ENCODE measurements at regions not wholly inside any gene's neighbourhood (a gene's known extent, or its start where the extent isn't known, plus 50 kb on each side); places are given as distances from the start of the nearest gene placed in this dataset.

DNA sequence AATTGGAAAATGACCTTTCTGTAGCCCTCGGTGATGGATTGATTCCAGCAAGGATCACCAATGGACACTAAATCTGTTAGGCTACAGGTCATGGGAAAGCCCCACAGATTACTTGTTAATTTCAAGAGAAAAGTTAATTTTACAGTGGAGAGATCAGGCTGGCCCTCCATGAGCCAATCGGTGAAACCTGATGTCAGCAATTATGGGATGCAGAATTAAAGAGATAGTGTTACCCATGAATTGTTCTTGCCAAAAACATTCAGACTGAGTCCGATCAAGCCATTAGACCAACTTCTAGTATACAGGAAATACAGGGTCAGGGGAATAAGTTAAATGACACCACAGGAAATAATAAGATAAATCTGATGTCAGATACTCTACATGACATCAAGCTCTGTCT is 214.9 kb upstream of the SYNDIG1 start:
- Histone ChIP-seq H3K36me3 (ENCODE audit: control insufficient read depth, insufficient read depth, low read length) (no peaks in the 10 kb centered on the region), H3K27me3 (replicated peaks; ENCODE audit: control insufficient read depth, insufficient read depth, low read length, poor library complexity, severe bottlenecking) (no peaks in the 10 kb centered on the region), H3K27ac (ENCODE audit: insufficient read depth, low read length, poor library complexity, severe bottlenecking) (no peak overlapping the region), H3K4me3 (ENCODE audit: insufficient read depth, low read depth, low read length, poor library complexity, severe bottlenecking) (no peak overlapping the region), H3K9me3 (ENCODE audit: control insufficient read depth, low read length) (no peaks in the 10 kb centered on the region), H3K4me1 (ENCODE audit: control insufficient read depth, insufficient read depth, low read length, poor library complexity, severe bottlenecking) (no peaks in the 10 kb centered on the region)
- DNase-seq, result no peak

DNA sequence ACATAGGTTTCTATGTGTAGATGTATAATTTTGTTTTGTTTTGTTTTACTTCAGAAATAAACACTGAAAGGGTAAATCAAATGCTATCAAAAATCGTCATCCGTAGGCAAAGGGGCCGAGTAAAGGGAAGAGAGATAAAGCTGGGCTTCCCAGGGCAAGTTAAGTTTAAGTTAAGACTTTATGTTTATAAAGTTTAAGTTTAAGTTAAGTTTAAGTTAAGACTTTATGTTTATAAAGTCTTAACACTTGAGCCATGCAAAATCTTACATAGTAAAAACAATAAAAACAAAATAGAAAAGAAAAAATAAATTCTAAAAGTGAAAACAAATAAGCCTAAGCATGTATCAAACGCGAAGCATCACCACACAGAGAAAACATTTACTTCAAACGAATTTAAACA is 216.1 kb upstream of the SYNDIG1 start:
- no peak for DNase-seq
- Histone ChIP-seq H3K36me3 (ENCODE audit: control insufficient read depth, insufficient read depth, low read length) (no peaks in the 10 kb centered on the region), H3K9me3 (ENCODE audit: control insufficient read depth, low read length) (no peaks in the 10 kb centered on the region), H3K27ac (ENCODE audit: insufficient read depth, low read length, poor library complexity, severe bottlenecking) (no peak overlapping the region), H3K4me1 (ENCODE audit: control insufficient read depth, insufficient read depth, low read length, poor library complexity, severe bottlenecking) (no peaks in the 10 kb centered on the region), H3K27me3 (replicated peaks; ENCODE audit: control insufficient read depth, insufficient read depth, low read length, poor library complexity, severe bottlenecking) (no peaks in the 10 kb centered on the region), H3K4me3 (ENCODE audit: insufficient read depth, low read depth, low read length, poor library complexity, severe bottlenecking) (no peak overlapping the region)

DNA sequence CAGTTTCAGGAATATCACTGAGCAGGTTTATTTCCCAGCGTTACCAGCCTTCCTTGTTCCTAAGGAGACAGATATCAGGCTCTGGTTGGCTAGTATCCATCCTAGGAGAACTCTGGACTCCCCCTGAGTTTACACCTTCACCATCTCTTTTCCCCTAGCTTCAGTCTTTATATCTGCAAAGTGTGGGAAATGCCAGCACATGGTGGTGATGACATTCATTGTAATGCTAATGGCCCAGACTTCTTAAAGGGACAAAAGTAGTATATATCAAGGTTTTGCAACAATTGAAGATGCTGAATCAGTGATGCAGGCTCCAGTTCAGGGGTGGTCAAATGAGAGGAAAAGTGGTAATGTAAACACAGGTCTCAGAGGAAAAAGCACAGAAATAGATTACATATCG is 224.3 kb upstream of the SYNDIG1 start:
- H3K36me3 ChIP-seq (ENCODE audit: control insufficient read depth, insufficient read depth, low read length), result no peaks in the 10 kb centered on the region
- no peak for DNase-seq
- no peak overlapping the region for H3K4me3 ChIP-seq (ENCODE audit: insufficient read depth, low read depth, low read length, poor library complexity, severe bottlenecking)
- H3K9me3 ChIP-seq (ENCODE audit: control insufficient read depth, low read length), result no peaks in the 10 kb centered on the region
- H3K27me3 ChIP-seq (replicated peaks; ENCODE audit: control insufficient read depth, insufficient read depth, low read length, poor library complexity, severe bottlenecking), result no peaks in the 10 kb centered on the region
- H3K4me1 ChIP-seq (ENCODE audit: control insufficient read depth, insufficient read depth, low read length, poor library complexity, severe bottlenecking), result no peaks in the 10 kb centered on the region
- no peak overlapping the region for H3K27ac ChIP-seq (ENCODE audit: insufficient read depth, low read length, poor library complexity, severe bottlenecking)

DNA sequence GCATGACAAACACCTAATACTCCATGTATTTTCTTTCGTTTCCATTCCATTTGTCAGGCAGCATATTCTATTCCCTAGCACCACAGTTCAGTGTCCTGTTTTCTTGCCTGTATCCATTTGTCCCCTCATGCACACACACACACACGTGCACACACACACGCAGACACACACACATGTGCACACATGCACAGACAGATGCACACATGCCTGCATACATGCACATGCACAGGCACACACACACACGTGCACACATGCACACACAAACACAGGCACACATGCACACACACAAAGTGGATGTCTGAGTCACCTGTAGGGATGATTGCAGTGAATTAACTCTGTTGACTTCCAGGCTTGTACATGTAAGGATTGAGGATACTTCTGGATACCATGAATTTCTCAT is 226.7 kb upstream of the SYNDIG1 start:
- Histone ChIP-seq H3K27ac (ENCODE audit: insufficient read depth, low read length, poor library complexity, severe bottlenecking) (no peak overlapping the region), H3K4me3 (ENCODE audit: insufficient read depth, low read depth, low read length, poor library complexity, severe bottlenecking) (no peak overlapping the region), H3K27me3 (replicated peaks; ENCODE audit: control insufficient read depth, insufficient read depth, low read length, poor library complexity, severe bottlenecking) (no peaks in the 10 kb centered on the region), H3K4me1 (ENCODE audit: control insufficient read depth, insufficient read depth, low read length, poor library complexity, severe bottlenecking) (no peaks in the 10 kb centered on the region), H3K9me3 (ENCODE audit: control insufficient read depth, low read length) (no peaks in the 10 kb centered on the region), H3K36me3 (ENCODE audit: control insufficient read depth, insufficient read depth, low read length) (no peaks in the 10 kb centered on the region)
- no peak for DNase-seq

DNA sequence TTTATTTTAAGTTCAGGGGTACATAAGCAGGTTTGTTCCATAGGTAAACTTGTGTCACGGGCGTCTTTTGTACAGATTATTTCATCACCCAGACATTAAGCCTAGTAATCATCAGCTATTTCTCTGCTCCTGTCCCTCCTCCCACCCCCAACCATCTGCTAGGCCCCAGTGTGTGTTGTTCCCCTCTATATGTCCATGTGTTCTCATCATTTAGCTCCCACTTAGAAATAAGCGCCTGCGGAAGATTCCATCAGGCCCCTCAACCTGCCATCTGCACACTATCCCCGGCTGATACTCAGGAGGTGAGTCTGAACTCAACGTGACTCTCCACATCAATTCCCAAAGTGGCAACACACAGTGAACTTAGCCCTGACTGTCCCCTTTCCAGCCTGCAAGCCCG is 228.0 kb upstream of the SYNDIG1 start:
- no peak overlapping the region for H3K4me3 ChIP-seq (ENCODE audit: insufficient read depth, low read depth, low read length, poor library complexity, severe bottlenecking)
- DNase-seq, result no peak
- no peaks in the 10 kb centered on the region for H3K4me1 ChIP-seq (ENCODE audit: control insufficient read depth, insufficient read depth, low read length, poor library complexity, severe bottlenecking)
- no peak overlapping the region for H3K27ac ChIP-seq (ENCODE audit: insufficient read depth, low read length, poor library complexity, severe bottlenecking)
- no peaks in the 10 kb centered on the region for H3K27me3 ChIP-seq (replicated peaks; ENCODE audit: control insufficient read depth, insufficient read depth, low read length, poor library complexity, severe bottlenecking)
- H3K9me3 ChIP-seq (ENCODE audit: control insufficient read depth, low read length), result no peaks in the 10 kb centered on the region
- no peaks in the 10 kb centered on the region for H3K36me3 ChIP-seq (ENCODE audit: control insufficient read depth, insufficient read depth, low read length)

DNA sequence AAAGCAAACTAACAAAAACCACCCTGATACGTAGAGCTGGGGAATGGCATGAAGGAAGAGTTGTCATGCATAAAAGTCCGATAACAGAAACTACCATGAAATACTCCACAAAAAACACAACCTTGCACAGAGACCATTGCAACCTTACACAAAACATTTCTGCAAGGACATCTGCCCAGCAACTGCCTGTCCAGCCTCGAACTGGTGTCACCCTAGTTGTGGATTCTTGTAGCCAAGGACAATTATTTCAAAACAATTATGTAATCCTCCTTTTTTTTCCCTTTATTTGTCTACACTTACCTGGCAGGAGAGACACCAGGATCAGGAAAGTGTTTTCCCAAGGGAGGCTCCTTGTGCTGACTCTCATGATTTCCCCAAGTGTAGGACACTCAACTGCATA is 232.5 kb upstream of the SYNDIG1 start:
- no peaks in the 10 kb centered on the region for H3K36me3 ChIP-seq (ENCODE audit: control insufficient read depth, insufficient read depth, low read length)
- no peaks in the 10 kb centered on the region for H3K9me3 ChIP-seq (ENCODE audit: control insufficient read depth, low read length)
- DNase-seq, result no peak
- no peaks in the 10 kb centered on the region for H3K4me1 ChIP-seq (ENCODE audit: control insufficient read depth, insufficient read depth, low read length, poor library complexity, severe bottlenecking)
- H3K27ac ChIP-seq (ENCODE audit: insufficient read depth, low read length, poor library complexity, severe bottlenecking), result no peak overlapping the region
- no peaks in the 10 kb centered on the region for H3K27me3 ChIP-seq (replicated peaks; ENCODE audit: control insufficient read depth, insufficient read depth, low read length, poor library complexity, severe bottlenecking)
- H3K4me3 ChIP-seq (ENCODE audit: insufficient read depth, low read depth, low read length, poor library complexity, severe bottlenecking), result no peak overlapping the region

DNA sequence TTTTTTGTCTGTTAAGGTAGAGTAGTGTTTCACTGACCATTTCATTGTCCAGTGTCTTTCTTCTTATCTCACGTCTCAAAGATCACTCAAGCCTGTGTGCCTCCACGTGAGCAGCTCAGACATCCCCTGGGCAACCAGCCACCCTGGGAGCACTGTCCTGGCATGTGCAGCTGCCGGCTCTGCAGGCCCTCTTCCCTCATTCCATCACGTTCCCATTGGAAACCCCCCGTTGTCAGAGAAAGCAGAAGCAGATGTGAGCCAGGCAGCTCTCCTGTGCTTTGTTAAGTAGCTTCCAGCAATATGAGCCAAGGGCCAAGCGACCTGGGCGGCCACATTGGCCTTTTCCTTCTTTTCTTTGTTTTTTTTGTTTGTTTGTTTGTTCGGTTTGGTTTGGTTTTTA is 233.2 kb upstream of the SYNDIG1 start:
- Histone ChIP-seq H3K4me3 (ENCODE audit: insufficient read depth, low read depth, low read length, poor library complexity, severe bottlenecking) (no peak overlapping the region), H3K4me1 (ENCODE audit: control insufficient read depth, insufficient read depth, low read length, poor library complexity, severe bottlenecking) (no peaks in the 10 kb centered on the region), H3K27me3 (replicated peaks; ENCODE audit: control insufficient read depth, insufficient read depth, low read length, poor library complexity, severe bottlenecking) (no peaks in the 10 kb centered on the region), H3K9me3 (ENCODE audit: control insufficient read depth, low read length) (no peaks in the 10 kb centered on the region), H3K27ac (ENCODE audit: insufficient read depth, low read length, poor library complexity, severe bottlenecking) (no peak overlapping the region), H3K36me3 (ENCODE audit: control insufficient read depth, insufficient read depth, low read length) (no peaks in the 10 kb centered on the region)
- DNase-seq, result no peak

DNA sequence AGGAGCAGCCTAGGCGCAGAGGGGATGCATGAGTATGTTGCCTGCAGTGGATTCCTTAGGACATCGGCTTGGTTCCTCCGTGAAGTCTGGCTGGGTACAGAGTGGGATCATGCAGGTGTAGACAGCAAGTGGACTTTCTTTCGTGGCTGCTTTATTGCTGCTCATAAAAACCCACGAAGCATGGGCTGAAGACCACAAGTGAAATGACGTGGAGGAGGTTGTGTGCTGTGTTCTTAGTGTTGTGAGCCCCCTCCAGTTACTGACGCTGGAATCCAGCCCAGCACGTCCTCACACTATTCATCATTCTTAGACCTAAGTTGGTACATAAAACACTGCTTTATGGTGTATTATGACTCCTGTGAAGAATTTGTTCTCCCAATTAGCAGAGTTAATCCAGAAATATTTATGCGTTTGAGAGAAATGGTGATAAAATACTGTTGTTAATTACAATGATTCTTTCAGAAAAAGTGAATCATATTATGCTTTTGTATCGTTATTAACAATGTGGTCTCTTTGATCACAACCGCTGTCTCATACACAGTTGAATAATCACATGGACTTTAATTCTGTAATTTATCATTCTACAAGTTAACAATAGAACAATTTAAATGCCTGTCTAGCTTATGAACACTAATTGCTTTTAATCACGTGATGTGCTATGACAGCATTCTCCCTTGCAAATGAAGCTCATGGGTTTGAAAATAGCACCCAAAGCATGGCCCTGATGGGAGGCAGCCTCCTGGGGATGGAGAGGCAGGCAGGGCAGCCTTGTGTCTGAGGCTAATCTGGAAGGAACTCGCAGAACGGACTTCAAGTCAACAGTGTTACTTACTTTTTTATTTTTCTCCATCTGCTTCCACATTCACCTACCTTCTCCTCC is 233.9 kb upstream of the SYNDIG1 start:
- no peak for DNase-seq
- Histone ChIP-seq H3K36me3 (ENCODE audit: control insufficient read depth, insufficient read depth, low read length) (no peaks in the 10 kb centered on the region), H3K27ac (ENCODE audit: insufficient read depth, low read length, poor library complexity, severe bottlenecking) (no peak overlapping the region), H3K9me3 (ENCODE audit: control insufficient read depth, low read length) (no peaks in the 10 kb centered on the region), H3K27me3 (replicated peaks; ENCODE audit: control insufficient read depth, insufficient read depth, low read length, poor library complexity, severe bottlenecking) (no peaks in the 10 kb centered on the region), H3K4me3 (ENCODE audit: insufficient read depth, low read depth, low read length, poor library complexity, severe bottlenecking) (no peak overlapping the region), H3K4me1 (ENCODE audit: control insufficient read depth, insufficient read depth, low read length, poor library complexity, severe bottlenecking) (no peaks in the 10 kb centered on the region)

DNA sequence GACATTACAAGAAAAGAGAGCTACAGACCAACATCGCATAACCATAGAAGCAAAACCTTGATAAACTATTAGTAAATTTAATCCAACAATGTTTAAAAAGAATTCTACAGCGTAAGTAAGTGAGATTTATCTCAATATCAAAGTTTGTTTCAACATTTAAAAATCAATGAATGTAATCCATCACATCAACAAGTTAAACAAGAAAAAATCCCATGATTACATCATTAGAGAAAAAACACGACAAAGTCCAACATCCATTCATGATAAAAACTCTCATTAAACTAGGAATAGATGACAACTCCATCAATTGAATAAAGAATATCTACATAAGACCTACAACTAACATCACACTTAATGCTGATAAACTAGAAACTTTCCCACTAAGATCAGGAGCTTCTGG is 239.0 kb upstream of the GGTLC1 start:
- Histone ChIP-seq H3K4me1 (ENCODE audit: control insufficient read depth, insufficient read depth, low read length, poor library complexity, severe bottlenecking) (no peaks in the 10 kb centered on the region), H3K27me3 (replicated peaks; ENCODE audit: control insufficient read depth, insufficient read depth, low read length, poor library complexity, severe bottlenecking) (no peaks in the 10 kb centered on the region), H3K36me3 (ENCODE audit: control insufficient read depth, insufficient read depth, low read length) (no peaks in the 10 kb centered on the region), H3K27ac (ENCODE audit: insufficient read depth, low read length, poor library complexity, severe bottlenecking) (no peak overlapping the region), H3K4me3 (ENCODE audit: insufficient read depth, low read depth, low read length, poor library complexity, severe bottlenecking) (no peak overlapping the region), H3K9me3 (ENCODE audit: control insufficient read depth, low read length) (no peaks in the 10 kb centered on the region)
- no peak for DNase-seq

DNA sequence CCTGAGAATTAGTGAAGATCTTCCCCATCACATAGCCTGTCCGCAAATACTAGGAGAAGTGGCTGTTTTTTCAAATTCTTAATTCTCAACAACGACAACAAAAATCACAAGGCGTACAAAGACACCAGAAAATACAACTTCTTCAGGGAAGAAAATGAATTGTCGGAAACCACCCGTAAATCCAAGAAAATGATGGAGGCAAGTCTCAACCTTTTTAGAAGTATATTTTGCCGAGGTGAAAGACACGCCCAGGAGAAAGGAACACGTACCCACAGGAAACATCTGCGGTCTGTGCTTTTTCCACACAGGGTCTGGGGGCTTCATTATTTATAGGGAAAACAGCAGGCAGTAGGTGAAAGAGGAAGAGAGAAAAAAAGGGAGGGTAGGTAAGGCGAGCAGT is 223.9 kb upstream of the GGTLC1 start:
- Histone ChIP-seq H3K9me3 (ENCODE audit: control insufficient read depth, low read length) (no peaks in the 10 kb centered on the region), H3K27me3 (replicated peaks; ENCODE audit: control insufficient read depth, insufficient read depth, low read length, poor library complexity, severe bottlenecking) (peaks cover 7% of the 10 kb centered on the region), H3K36me3 (ENCODE audit: control insufficient read depth, insufficient read depth, low read length) (no peaks in the 10 kb centered on the region), H3K4me1 (ENCODE audit: control insufficient read depth, insufficient read depth, low read length, poor library complexity, severe bottlenecking) (no peaks in the 10 kb centered on the region), H3K4me3 (ENCODE audit: insufficient read depth, low read depth, low read length, poor library complexity, severe bottlenecking) (no peak overlapping the region), H3K27ac (ENCODE audit: insufficient read depth, low read length, poor library complexity, severe bottlenecking) (no peak overlapping the region)
- no peak for DNase-seq
